Thyroid gland (tissue), 4 donors: ENCODE measurements at regions not wholly inside any gene's neighbourhood (a gene's known extent, or its start where the extent isn't known, plus 50 kb on each side); places are given as distances from the start of the nearest gene placed in this dataset.

Source experiments
- DNase-seq, 2 donors: peaks; one replicate each; pipeline ENCODE4 v3.0.0-alpha.2; 2019
- H3K27ac ChIP-seq, 3 donors: fragments of 200-600 bp; sonication (generic); 1 replicate in 2 of 3; 2 replicates in 1 of 3; pipeline ENCODE4 v1.5.1; 2016 to 2019; ENCODE audit warnings: mild to moderate bottlenecking in 1 of 3, moderate library complexity in 1 of 3
- H3K27me3 ChIP-seq: fragments of 200-600 bp; sonication (generic); one replicate; pipeline ENCODE4 v1.5.1; 2019
- H3K36me3 ChIP-seq, 2 donors: fragments of 200-600 bp; sonication (generic); one replicate each; pipeline ENCODE4 v1.5.1; 2016 to 2019
- H3K4me1 ChIP-seq, 2 donors: fragments of 200-600 bp; sonication (generic); one replicate each; pipeline ENCODE4 v1.5.1; 2017 to 2019
- H3K4me3 ChIP-seq, 3 donors: fragments of 200-600 bp; sonication (generic); replicated peaks in 1 of 3; 1 replicate in 2 of 3; 2 replicates in 1 of 3; pipeline ENCODE4 v1.5.1; 2016; ENCODE audit warnings: mild to moderate bottlenecking in 1 of 3
- H3K9me3 ChIP-seq: fragments of 200-600 bp; sonication (generic); one replicate; pipeline ENCODE4 v1.5.1; 2017
- POLR2A ChIP-seq, 2 donors: fragments of 450-650 bp; IDR thresholded peaks; one replicate each; pipeline ENCODE4 v1.6.1; 2017; ENCODE audit warnings: antibody characterized with exemption in 2 of 2, mild to moderate bottlenecking in 2 of 2, moderate library complexity in 1 of 2
- WGBS, 2 donors: methylation state at CpG; one replicate each; pipeline ENCODE4 v1.1.5; 2017; 5-methylcytosine and 5-hydroxymethylcytosine counted together
- intact Hi-C: fragments of 100-400 bp; cut with DNase I; formaldehyde crosslinking; loops from one replicate; pipeline ENCODE4 v1.15.1; 2023
- TF ChIP-seq, protein P1 (sequence below), 6 experiments: fragments of 200-600 bp in 3 of 6; fragments of 450-650 bp in 3 of 6; sonication (generic) in 3 of 6; IDR thresholded peaks; one replicate each; pipeline ENCODE4 v1.5.1; 2016 to 2019; ENCODE audit warnings: antibody characterized with exemption in 6 of 6, mild to moderate bottlenecking in 2 of 6, inconsistent platforms in 1 of 6, moderate library complexity in 1 of 6

DNA sequence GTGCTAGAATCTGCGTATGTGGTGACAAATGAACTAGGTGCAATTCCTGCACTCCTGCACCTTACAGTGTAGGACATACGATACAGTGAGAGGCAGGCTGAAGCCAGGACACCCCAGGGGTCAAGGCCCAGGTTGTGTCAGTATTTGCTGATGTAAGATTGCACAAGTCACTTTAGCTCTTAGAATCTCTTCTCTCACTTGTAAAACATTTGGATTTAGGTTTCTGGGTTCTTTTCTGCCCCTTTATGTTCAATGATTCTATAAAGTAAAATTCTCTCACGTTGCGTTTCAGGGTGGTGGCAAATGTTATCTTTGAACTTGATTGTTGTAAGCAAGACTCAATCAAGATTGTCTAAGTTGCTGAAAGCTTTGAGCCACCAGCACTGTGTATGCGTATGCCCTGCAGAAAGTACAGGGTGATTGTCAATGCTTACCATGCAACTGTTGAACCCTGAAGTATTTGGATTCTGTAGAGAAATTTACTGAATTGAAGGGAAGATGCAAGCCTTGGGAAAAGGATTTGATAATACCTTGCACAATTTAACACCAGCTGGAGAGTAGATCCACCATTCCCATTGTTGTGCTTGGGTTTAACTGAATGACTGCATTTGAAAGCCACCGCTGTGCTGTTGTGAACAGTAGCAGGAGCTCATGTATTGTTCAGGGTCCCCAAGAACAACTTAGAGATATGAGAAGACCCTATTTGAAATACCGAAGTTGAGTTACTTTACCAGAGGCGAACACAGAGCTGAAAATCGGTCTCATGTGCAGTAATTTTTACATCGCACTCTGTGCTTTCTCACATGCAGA lies 106.1 kb upstream of the CITED2 start:
- Histone ChIP-seq H3K4me3 (no peak overlapping the region), H3K4me1 (no peaks in the 10 kb centered on the region), H3K27ac (no peak overlapping the region), H3K9me3 (no peaks in the 10 kb centered on the region), H3K27me3 (no peaks in the 10 kb centered on the region), H3K36me3 (no peaks in the 10 kb centered on the region)
- no peak for DNase-seq
- intact Hi-C loops: no loop called here
- WGBS, 2 donors: 83 to 91% methylated on average over 10 of the region's 10 CpGs
- TF ChIP-seq, protein P1, sequence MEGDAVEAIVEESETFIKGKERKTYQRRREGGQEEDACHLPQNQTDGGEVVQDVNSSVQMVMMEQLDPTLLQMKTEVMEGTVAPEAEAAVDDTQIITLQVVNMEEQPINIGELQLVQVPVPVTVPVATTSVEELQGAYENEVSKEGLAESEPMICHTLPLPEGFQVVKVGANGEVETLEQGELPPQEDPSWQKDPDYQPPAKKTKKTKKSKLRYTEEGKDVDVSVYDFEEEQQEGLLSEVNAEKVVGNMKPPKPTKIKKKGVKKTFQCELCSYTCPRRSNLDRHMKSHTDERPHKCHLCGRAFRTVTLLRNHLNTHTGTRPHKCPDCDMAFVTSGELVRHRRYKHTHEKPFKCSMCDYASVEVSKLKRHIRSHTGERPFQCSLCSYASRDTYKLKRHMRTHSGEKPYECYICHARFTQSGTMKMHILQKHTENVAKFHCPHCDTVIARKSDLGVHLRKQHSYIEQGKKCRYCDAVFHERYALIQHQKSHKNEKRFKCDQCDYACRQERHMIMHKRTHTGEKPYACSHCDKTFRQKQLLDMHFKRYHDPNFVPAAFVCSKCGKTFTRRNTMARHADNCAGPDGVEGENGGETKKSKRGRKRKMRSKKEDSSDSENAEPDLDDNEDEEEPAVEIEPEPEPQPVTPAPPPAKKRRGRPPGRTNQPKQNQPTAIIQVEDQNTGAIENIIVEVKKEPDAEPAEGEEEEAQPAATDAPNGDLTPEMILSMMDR (IDR thresholded peaks at IDR 0.05): no peak
- TF ChIP-seq POLR2A (IDR thresholded peaks at IDR 0.05): no peak

DNA sequence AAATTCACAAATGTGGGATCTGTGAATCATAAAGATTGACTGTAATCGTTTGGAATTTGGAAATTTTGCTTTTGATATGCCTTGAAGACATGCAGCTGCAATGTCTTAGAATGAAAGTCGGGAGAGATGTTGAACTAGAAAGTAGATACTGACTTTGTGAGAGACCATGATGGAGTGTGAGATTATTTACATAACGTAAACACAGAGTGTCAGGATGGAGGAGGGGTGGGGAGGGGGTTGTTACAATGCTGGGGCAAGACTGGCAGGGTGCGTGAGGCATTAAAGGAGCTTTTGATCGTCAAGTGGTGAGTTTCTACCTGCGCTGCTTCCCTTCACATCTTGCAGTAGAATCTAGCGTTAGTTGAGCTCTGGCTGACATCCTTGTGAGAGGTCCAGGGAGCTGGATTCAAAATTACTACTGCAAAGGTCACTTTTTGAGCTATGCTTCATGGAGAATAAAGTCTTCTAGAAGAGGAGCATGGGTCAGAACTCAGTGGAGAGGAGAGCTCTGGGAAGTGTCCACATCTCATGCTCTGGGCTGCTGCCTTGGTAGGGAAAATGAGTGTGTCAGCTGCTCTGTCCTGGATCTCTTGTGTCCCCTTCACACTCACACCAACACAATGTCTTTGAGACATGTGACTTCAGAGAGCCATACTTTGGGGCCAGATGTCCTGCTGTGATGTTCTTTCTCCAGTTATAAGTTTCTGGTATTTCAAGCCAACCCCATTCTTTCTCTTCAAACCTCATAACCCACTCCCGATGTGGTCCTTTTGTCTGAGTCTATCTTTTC lies 105.2 kb upstream of the CITED2 start:
- no peak overlapping the region for H3K4me3 ChIP-seq
- WGBS, 2 donors: 85 to 86% methylated on average over 8 of the region's 8 CpGs
- no peaks in the 10 kb centered on the region for H3K27me3 ChIP-seq
- no peaks in the 10 kb centered on the region for H3K9me3 ChIP-seq
- H3K27ac ChIP-seq: no peak overlapping the region
- TF ChIP-seq, protein P1 (IDR thresholded peaks at IDR 0.05): no peak
- TF ChIP-seq POLR2A (IDR thresholded peaks at IDR 0.05): no peak
- H3K4me1 ChIP-seq: peaks cover 0 to 3% of the 10 kb centered on the region in 2 donors
- no peak for DNase-seq
- intact Hi-C loops: no loop called here
- no peaks in the 10 kb centered on the region for H3K36me3 ChIP-seq

- 75 to 79% methylated on average over 4 of the region's 4 CpGs for WGBS, 2 donors
Observed at GRCh38 chr6:139475646-139476045, 101.2 kb upstream of the CITED2 start.

GRCh38 chr6:139475241-139475640 lies 100.8 kb upstream of the CITED2 start:
- no peak for DNase-seq
- Histone ChIP-seq H3K9me3 (no peaks in the 10 kb centered on the region), H3K4me1 (peaks cover 16 to 21% of the 10 kb centered on the region in 2 donors), H3K4me3 (no peak overlapping the region), H3K36me3 (no peaks in the 10 kb centered on the region), H3K27ac (no peak overlapping the region), H3K27me3 (no peaks in the 10 kb centered on the region)
- WGBS, 2 donors: 70 to 90% methylated on average over 5 of the region's 5 CpGs
- TF ChIP-seq, protein P1 (IDR thresholded peaks at IDR 0.05): no peak
- no peak for TF ChIP-seq POLR2A (IDR thresholded peaks at IDR 0.05)
- intact Hi-C loops: no loop called here

More at GRCh38 chr6:139475646-139476045, 101.2 kb upstream of the CITED2 start:
- Histone ChIP-seq H3K36me3 (no peaks in the 10 kb centered on the region), H3K4me3 (no peak overlapping the region), H3K9me3 (no peaks in the 10 kb centered on the region), H3K27ac (no peak overlapping the region), H3K4me1 (peaks cover 16 to 21% of the 10 kb centered on the region in 2 donors), H3K27me3 (no peaks in the 10 kb centered on the region)
- TF ChIP-seq, protein P1 (IDR thresholded peaks at IDR 0.05): no peak
- intact Hi-C loops: no loop called here
- no peak for DNase-seq
